GM13977 (cell line): ENCODE measurements at regions not wholly inside any gene's neighbourhood (a gene's known extent, or its start where the extent isn't known, plus 50 kb on each side); places are given as distances from the start of the nearest gene placed in this dataset.
"Not testable (repeated sequence)": the region's sequence is repeated elsewhere in the genome, so short reads cannot be mapped to it uniquely, and the experiment has no call there.

Experiments
- DNase-seq: peaks from one replicate; pipeline ENCODE4 v3.0.0; 2012; ENCODE audit warnings: low spot score
- in situ Hi-C: fragments of 300-500 bp; cut with MboI; formaldehyde crosslinking; loops from one replicate; pipeline ENCODE4 v1.12.0; 2022; ENCODE audit warnings: low sequenced_read_pairs, low pct_unique_long_range_greater_than_20kb, mixed read lengths, inconsistent platforms; ENCODE audit not compliant: unreplicated experiment
- TF ChIP-seq, protein P1 (sequence below): IDR thresholded peaks from 2 replicates; pipeline ENCODE4 v1.5.1; 2012; ENCODE audit warnings: mild to moderate bottlenecking, control low read depth; ENCODE audit not compliant: insufficient read depth; ENCODE audit errors: extremely low read depth, missing control alignments

DNA sequence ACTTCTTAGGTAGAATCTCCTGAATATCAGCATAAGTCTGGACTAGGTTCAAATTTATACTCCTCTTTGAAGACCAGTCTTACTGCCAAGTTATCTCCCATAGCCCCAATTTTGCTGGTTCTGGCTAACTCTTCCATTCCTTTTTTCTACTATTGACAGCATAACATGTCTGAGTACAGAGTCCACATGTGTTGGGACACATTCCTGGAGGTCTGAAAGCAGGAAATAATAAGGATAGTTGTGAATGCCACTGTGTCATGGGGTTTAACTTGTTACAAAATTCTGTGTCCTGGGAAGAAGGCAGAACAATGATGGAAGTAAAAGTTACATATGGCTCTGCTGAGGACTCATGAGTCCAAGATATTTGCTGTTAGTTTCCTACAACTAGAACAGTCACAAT lies 57.4 kb upstream of the ZBTB20 start:
- TF ChIP-seq, protein P1, sequence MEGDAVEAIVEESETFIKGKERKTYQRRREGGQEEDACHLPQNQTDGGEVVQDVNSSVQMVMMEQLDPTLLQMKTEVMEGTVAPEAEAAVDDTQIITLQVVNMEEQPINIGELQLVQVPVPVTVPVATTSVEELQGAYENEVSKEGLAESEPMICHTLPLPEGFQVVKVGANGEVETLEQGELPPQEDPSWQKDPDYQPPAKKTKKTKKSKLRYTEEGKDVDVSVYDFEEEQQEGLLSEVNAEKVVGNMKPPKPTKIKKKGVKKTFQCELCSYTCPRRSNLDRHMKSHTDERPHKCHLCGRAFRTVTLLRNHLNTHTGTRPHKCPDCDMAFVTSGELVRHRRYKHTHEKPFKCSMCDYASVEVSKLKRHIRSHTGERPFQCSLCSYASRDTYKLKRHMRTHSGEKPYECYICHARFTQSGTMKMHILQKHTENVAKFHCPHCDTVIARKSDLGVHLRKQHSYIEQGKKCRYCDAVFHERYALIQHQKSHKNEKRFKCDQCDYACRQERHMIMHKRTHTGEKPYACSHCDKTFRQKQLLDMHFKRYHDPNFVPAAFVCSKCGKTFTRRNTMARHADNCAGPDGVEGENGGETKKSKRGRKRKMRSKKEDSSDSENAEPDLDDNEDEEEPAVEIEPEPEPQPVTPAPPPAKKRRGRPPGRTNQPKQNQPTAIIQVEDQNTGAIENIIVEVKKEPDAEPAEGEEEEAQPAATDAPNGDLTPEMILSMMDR, result no peak
- in situ Hi-C loops, result loop anchor here (25.0 kb wide), 1 partner anchor 608 kb away; no protein-coding TSS in a partner anchor
- DNase-seq, result no peak

DNA sequence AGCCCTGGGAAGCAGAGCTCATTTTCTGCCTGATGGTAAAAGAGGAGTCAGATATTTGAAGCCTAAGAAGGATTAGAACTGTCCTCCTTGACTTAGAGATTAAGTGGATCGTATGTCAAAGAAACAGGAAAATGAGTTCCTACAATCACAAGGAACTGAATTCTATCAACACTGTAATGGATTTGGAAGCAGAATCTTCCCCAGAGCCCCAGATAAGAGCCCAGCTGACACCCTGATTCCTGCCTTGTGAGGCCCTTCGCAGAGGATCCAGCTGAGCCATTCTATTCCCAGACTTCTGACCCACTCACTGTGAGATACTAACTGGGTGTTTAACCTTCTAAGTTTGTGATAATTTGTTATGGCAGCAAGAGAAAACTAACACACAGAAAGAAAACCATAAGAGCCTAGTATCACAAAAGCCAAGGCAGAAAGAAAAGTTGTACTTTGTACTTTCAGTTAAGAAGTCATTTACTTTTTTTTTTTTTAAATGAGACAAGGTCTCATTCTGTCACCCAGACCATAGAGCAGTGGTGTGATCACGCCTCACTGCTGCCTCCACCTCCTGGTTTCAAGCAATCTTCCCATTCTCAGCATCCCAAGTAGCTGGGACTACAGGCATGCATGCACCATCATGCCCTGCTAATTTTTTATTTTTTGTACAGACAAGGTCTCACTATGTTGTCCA lies 61.1 kb upstream of the ZBTB20 start:
- no peak for DNase-seq
- in situ Hi-C loops, result loop anchor here (25.0 kb wide), 1 partner anchor 604 kb away; no protein-coding TSS in a partner anchor
- TF ChIP-seq, protein P1, result no peak

DNA sequence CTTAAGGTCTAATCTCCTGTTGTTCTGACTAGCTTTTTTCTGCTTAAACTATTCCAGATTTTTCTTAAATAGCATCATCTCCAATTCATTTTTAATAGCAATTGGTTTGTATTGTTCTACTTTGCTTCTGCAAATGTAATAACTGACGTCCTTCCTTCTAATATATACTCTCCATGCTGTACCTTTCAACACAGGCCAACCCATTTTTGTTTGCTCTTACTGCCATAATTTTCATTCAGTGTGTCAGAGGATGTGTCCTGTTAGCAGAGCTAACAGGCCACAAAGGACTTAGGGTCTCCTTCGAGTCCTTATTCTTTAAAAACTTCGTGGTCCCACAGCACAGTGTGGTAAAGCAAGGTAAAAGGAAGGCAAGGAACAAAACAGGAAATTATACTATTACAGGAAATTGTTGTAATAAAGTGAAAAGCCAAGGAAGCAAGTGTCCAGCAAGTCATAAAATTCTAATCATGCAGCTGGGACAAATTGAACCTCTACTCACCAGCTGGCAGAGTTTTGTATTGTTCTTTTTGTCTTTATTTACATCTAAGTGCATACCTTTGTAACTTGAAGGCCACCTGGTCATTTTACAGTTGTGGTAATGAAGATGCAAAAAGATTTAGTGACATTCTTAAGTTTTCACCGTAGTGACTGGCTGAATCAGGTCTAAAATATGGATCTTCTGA lies 64.9 kb upstream of the ZBTB20 start:
- DNase-seq, result no peak
- in situ Hi-C loops, result loop anchor here (25.0 kb wide), 1 partner anchor 600 kb away; no protein-coding TSS in a partner anchor
- TF ChIP-seq, protein P1, result no peak

DNA sequence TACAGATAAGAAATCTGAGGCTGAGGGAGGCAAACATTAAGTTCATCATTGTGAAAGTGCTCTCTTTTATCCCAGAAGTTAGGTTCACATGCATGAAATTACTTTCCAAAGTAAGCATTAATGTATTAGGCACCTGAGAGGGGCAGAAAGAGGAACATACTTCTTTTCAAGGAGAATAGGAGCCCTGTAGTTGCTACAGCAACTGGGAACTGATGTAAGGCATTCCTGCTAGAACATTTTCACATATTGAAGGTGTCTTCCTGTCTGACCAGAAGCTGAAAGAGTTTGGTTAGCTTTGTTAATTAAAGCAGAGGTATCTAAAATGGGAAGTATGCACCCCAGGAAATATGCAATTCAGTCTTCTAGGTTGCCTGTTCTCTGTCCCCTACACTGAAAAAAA lies 65.5 kb upstream of the ZBTB20 start:
- no peak for DNase-seq
- in situ Hi-C loops, result loop anchor here (25.0 kb wide), 1 partner anchor 600 kb away; no protein-coding TSS in a partner anchor
- TF ChIP-seq, protein P1, result no peak

DNA sequence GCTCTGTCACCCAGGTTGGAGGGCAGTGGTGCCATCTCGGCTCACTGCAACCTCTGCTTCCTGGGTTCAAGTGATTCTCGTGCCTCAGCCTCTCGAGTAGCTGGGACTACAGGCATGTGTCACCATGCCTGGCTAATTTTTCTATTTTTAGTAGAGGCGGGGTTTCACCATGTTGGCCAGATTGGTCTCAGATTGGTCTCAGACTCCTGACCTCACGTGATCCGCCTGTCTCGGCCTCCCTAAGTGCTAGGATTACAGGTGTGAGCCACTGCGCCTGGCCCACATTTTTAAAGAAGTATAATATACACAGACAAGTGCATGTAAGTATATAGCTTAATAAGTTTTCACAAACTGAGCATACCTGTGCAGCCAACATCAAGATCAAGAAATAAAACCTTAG lies 66.0 kb upstream of the ZBTB20 start:
- DNase-seq, result not testable (repeated sequence)
- in situ Hi-C loops, result loop anchor here (25.0 kb wide), 1 partner anchor 599 kb away; no protein-coding TSS in a partner anchor

DNA sequence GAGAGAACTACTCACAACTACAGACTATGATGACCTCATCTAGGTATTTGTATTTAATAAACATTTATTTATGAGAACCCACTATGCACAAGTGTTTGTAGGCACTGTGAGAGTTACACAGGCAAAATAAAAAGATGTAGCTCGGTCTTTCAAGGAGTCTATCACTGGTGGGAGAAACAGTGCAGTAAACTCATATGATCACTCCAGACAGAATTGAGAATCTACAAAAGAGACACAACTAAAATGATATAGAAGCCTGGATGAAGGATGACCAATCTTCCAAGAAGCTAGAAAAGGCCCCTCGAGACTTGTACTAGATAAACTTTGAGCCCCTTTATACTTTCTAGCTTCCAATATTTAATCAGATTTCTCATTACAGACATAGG lies 70.2 kb upstream of the ZBTB20 start:
- TF ChIP-seq, protein P1, result no peak
- no peak for DNase-seq
- in situ Hi-C loops, result loop anchor here (25.0 kb wide), 1 partner anchor 595 kb away; no protein-coding TSS in a partner anchor
